MM.1S (cell line): ENCODE measurements at regions not wholly inside any gene's neighbourhood (a gene's known extent, or its start where the extent isn't known, plus 50 kb on each side); places are given as distances from the start of the nearest gene placed in this dataset.

Experiments used
- DNase-seq: peaks from one replicate; pipeline ENCODE4 v3.0.0-alpha.2; 2015
- H2AFZ ChIP-seq: fragments of 300-600 bp; sonication (generic); 2 replicates; pipeline ENCODE4 v1.6.0; 2016; ENCODE audit warnings: antibody characterized with exemption, low read length
- H3F3A ChIP-seq: fragments of 300-600 bp; sonication (generic); 2 replicates; pipeline ENCODE4 v1.6.1; 2016; ENCODE audit warnings: mild to moderate bottlenecking, antibody characterized with exemption, low read length, moderate library complexity, mixed read lengths; ENCODE audit not compliant: insufficient read depth
- H3K27ac ChIP-seq: fragments of 300-600 bp; sonication (generic); 2 replicates; pipeline ENCODE4 v1.5.1; 2016; ENCODE audit warnings: mild to moderate bottlenecking, low read length
- H3K27me3 ChIP-seq: fragments of 300-600 bp; sonication (generic); replicated peaks from 2 replicates; pipeline ENCODE4 v1.6.0; 2016; ENCODE audit warnings: low read length; ENCODE audit not compliant: insufficient read depth
- H3K36me3 ChIP-seq: fragments of 300-600 bp; sonication (generic); replicated peaks from 2 replicates; pipeline ENCODE4 v1.6.1; 2016; ENCODE audit warnings: mild to moderate bottlenecking, low read length, mixed read lengths; ENCODE audit not compliant: insufficient read depth
- H3K4me1 ChIP-seq: fragments of 300-600 bp; sonication (generic); 2 replicates; pipeline ENCODE4 v1.6.1; 2016; ENCODE audit warnings: low read length, mixed read lengths
- H3K4me2 ChIP-seq: fragments of 300-600 bp; sonication (generic); 2 replicates; pipeline ENCODE4 v1.6.0; 2016; ENCODE audit warnings: low read depth, low read length
- H3K4me3 ChIP-seq: fragments of 300-600 bp; sonication (generic); 2 replicates; pipeline ENCODE4 v1.5.1; 2016; ENCODE audit warnings: low read length, mixed read lengths
- H3K79me2 ChIP-seq: fragments of 300-600 bp; sonication (generic); 2 replicates; pipeline ENCODE4 v1.6.1; 2016; ENCODE audit warnings: mixed run types, low read length, mixed read lengths
- H3K9ac ChIP-seq: fragments of 300-600 bp; sonication (generic); 2 replicates; pipeline ENCODE4 v1.6.1; 2016; ENCODE audit warnings: low read length, mixed read lengths
- H3K9me2 ChIP-seq: fragments of 300-600 bp; sonication (generic); replicated peaks from 2 replicates; pipeline ENCODE4 v1.6.1; 2016; ENCODE audit warnings: mild to moderate bottlenecking, low read length, mixed read lengths; ENCODE audit not compliant: insufficient read depth
- H3K9me3 ChIP-seq: fragments of 300-600 bp; sonication (generic); replicated peaks from 2 replicates; pipeline ENCODE4 v1.6.1; 2016; ENCODE audit warnings: mild to moderate bottlenecking, low read length, mixed read lengths; ENCODE audit not compliant: insufficient read depth
- H4K20me1 ChIP-seq: fragments of 300-600 bp; sonication (generic); 2 replicates; pipeline ENCODE4 v1.6.1; 2016; ENCODE audit warnings: mild to moderate bottlenecking, low read length, moderate library complexity, mixed read lengths; ENCODE audit not compliant: insufficient read depth
- CTCF ChIP-seq: fragments of 300-600 bp; sonication (generic); IDR thresholded peaks from 2 replicates; pipeline ENCODE4 v1.5.1; 2016; ENCODE audit warnings: antibody characterized with exemption, low read length, mixed read lengths
- EZH2 ChIP-seq: fragments of 300-600 bp; sonication (generic); optimal IDR thresholded peaks from 2 replicates; pipeline ENCODE3; 2017; ENCODE audit warnings: low read depth, mild to moderate bottlenecking, antibody characterized with exemption, low read length, mixed read lengths
- EZH2phosphoT487 ChIP-seq: fragments of 300-600 bp; sonication (generic); IDR thresholded peaks from 2 replicates; pipeline ENCODE4 v1.6.1; 2018; ENCODE audit warnings: antibody characterized with exemption, low read length

DNA sequence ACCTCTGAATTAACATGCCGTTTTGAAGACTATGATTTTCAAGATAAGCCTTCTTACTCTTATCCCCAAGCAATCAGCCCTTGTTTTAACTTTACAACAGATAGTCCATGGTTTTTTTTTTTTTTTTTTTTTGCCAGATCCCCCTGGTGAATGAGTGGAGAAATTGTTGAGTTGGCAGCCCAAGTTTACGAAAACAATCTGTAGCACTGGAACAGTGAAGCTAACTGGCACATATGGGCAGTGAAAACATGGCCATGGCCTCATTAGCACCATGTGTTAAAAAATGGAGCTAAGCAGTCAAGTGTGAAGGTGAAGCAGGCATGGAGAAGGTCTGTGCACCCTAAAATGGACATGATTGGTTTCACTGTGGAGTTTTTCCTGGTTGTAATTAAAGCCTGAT lies 812.1 kb upstream of the MIR17HG start:
- no peak for DNase-seq
- no peak overlapping the region for H2AFZ ChIP-seq

DNA sequence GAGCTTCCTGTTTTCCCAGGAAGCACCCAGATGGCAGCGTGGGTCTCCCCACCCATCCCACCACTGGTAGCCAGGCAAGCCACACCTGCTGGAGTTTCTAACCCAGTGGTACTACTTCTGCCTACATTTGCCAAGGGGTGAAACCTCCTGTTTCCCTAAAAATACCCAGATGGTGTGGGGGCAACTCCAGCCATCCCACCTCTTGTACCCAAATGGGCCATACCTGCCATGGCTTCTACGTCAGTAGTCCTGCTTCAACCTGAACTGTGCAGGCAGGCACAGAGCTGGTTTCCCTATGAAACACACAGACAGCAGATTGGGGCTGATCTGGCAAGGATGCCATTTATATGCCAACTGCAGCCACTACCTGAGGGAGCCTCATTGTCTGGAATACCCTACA lies 809.4 kb upstream of the MIR17HG start:
- H3F3A ChIP-seq, result no peaks in the 10 kb centered on the region
- no peaks in the 10 kb centered on the region for H3K27me3 ChIP-seq
- no peak overlapping the region for H2AFZ ChIP-seq
- no peak overlapping the region for H3K4me3 ChIP-seq
- H3K4me1 ChIP-seq, result no peaks in the 10 kb centered on the region
- H3K79me2 ChIP-seq, result no peaks in the 10 kb centered on the region
- no peak overlapping the region for H3K4me2 ChIP-seq
- TF ChIP-seq EZH2, result no peak
- TF ChIP-seq CTCF, result no peak
- TF ChIP-seq EZH2phosphoT487, result no peak
- no peaks in the 10 kb centered on the region for H4K20me1 ChIP-seq
- H3K9me3 ChIP-seq, result no peaks in the 10 kb centered on the region
- H3K9ac ChIP-seq, result no peak overlapping the region
- no peaks in the 10 kb centered on the region for H3K36me3 ChIP-seq
- DNase-seq, result no peak
- no peak overlapping the region for H3K27ac ChIP-seq
- H3K9me2 ChIP-seq, result no peaks in the 10 kb centered on the region

More for the DNA sequence above, 812.1 kb upstream of the MIR17HG start:
- Histone ChIP-seq H3K27ac (no peak overlapping the region), H3K4me3 (no peak overlapping the region), H4K20me1 (no peaks in the 10 kb centered on the region), H3K4me2 (no peak overlapping the region), H3K27me3 (no peaks in the 10 kb centered on the region), H3K36me3 (no peaks in the 10 kb centered on the region), H3F3A (no peaks in the 10 kb centered on the region), H3K9ac (no peak overlapping the region), H3K79me2 (no peaks in the 10 kb centered on the region), H3K4me1 (no peaks in the 10 kb centered on the region), H3K9me3 (no peaks in the 10 kb centered on the region), H3K9me2 (no peaks in the 10 kb centered on the region)
- TF ChIP-seq EZH2phosphoT487 (no peak), CTCF (no peak), EZH2 (no peak)

- Histone ChIP-seq H4K20me1 (no peaks in the 10 kb centered on the region), H3K79me2 (no peaks in the 10 kb centered on the region), H3K27ac (no peak overlapping the region), H3K4me2 (no peak overlapping the region), H3K9me3 (no peaks in the 10 kb centered on the region), H3K36me3 (no peaks in the 10 kb centered on the region), H2AFZ (no peak overlapping the region), H3K4me1 (no peaks in the 10 kb centered on the region), H3K9me2 (no peaks in the 10 kb centered on the region), H3F3A (no peaks in the 10 kb centered on the region), H3K4me3 (no peak overlapping the region), H3K27me3 (no peaks in the 10 kb centered on the region), H3K9ac (no peak overlapping the region)
- DNase-seq, result no peak
- TF ChIP-seq EZH2 (no peak), EZH2phosphoT487 (no peak), CTCF (no peak)
Measured at GRCh38 chr13:90541346-90541745, 806.1 kb upstream of the MIR17HG start.
